AG10803 (cell line): ENCODE measurements at regions not wholly inside any gene's neighbourhood (a gene's known extent, or its start where the extent isn't known, plus 50 kb on each side); places are given as distances from the start of the nearest gene placed in this dataset.

Source experiments
- DNase-seq: peaks from one replicate; pipeline ENCODE4 v3.0.0; 2010; ENCODE audit warnings: low read depth
- H3K4me3 ChIP-seq: 2 replicates; pipeline ENCODE4 v1.5.1; 2011; ENCODE audit warnings: mild to moderate bottlenecking, low read length, control low read depth
- CTCF ChIP-seq: conservative IDR thresholded peaks from 2 replicates; pipeline ENCODE4 v1.5.1; 2011; ENCODE audit warnings: mild to moderate bottlenecking, low read length, control low read depth, inconsistent platforms

GRCh38 chr2:136245211-136245610 lies 127.3 kb upstream of the CXCR4 start:
- no peak overlapping the region for H3K4me3 ChIP-seq
- no peak for DNase-seq
- TF ChIP-seq CTCF, result no peak

- no peak overlapping the region for H3K4me3 ChIP-seq
- no peak for TF ChIP-seq CTCF
- no peak for DNase-seq
Observed at GRCh38 chr2:136244536-136244885, 126.6 kb upstream of the CXCR4 start.

GRCh38 chr2:136243638-136244535 lies 125.9 kb upstream of the CXCR4 start:
- H3K4me3 ChIP-seq, result no peak overlapping the region
- DNase-seq, result no peak
- no peak for TF ChIP-seq CTCF

DNA sequence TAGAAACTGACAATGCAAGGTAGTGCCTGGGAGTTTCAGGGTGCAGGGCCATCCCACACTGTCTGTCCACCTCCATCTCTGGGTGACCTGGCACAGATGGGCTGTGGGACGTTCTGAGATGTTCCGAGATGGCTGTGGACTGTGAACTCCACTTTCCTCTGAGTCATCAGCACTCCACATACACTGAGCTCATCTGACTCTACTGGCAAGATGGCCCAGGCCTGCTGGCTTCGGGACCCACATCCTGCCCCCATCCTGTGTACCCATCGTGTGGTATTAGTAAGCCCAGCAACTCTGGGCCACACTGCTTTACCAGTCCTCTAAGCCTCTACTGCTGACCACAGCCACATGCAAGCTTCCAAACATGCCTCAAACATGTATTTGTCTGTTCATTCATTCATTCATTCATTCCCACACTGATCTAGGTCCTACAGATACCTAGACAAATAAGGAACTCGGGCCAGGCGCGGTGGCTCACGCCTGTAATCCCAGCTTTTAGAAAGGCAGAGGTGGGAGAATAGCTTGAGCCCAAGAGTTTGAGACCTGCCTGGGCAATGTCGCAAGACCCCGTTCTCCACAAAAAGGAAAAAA lies 124.8 kb upstream of the CXCR4 start:
- H3K4me3 ChIP-seq, result no peak overlapping the region
- no peak for DNase-seq
- TF ChIP-seq CTCF, result no peak

- H3K4me3 ChIP-seq, result no peak overlapping the region
- no peak for TF ChIP-seq CTCF
- no peak for DNase-seq
Observed at GRCh38 chr2:136242100-136242499, 124.2 kb upstream of the CXCR4 start.

- TF ChIP-seq CTCF, result no peak
- no peak for DNase-seq
- H3K4me3 ChIP-seq, result no peak overlapping the region
Observed at GRCh38 chr2:136239079-136239685, 121.2 kb upstream of the CXCR4 start.
